GM20000 (cell line): ENCODE measurements at regions not wholly inside any gene's neighbourhood (a gene's known extent, or its start where the extent isn't known, plus 50 kb on each side); places are given as distances from the start of the nearest gene placed in this dataset.

Experiments
- DNase-seq: peaks from one replicate; pipeline ENCODE4 v3.0.0; 2012; ENCODE audit warnings: low spot score
- TF ChIP-seq, protein P1 (sequence below): IDR thresholded peaks from 2 replicates; pipeline ENCODE4 v1.5.1; 2012; ENCODE audit warnings: mild to moderate bottlenecking, control low read depth; ENCODE audit errors: extremely low read depth, missing control alignments

DNA sequence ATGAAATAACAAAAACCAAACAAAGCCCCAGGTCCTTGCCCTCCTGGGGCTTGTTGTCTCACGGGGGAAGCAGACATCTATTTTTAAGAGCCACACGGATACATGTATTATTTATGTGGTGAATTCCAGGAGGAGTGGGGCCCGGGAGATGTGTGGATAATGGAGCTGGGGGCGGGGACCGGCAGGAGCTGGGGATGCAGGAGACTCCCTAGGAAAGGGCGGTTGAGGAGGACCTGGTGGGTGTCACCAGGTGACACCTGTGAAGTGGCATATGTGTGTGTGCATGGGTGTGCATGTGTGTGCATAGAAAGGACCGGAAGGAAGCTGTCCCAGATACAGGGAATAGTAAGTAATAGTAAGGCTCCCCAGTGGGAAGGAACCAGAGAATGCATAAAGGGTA is 148.9 kb downstream of the URI1 start:
- TF ChIP-seq, protein P1, sequence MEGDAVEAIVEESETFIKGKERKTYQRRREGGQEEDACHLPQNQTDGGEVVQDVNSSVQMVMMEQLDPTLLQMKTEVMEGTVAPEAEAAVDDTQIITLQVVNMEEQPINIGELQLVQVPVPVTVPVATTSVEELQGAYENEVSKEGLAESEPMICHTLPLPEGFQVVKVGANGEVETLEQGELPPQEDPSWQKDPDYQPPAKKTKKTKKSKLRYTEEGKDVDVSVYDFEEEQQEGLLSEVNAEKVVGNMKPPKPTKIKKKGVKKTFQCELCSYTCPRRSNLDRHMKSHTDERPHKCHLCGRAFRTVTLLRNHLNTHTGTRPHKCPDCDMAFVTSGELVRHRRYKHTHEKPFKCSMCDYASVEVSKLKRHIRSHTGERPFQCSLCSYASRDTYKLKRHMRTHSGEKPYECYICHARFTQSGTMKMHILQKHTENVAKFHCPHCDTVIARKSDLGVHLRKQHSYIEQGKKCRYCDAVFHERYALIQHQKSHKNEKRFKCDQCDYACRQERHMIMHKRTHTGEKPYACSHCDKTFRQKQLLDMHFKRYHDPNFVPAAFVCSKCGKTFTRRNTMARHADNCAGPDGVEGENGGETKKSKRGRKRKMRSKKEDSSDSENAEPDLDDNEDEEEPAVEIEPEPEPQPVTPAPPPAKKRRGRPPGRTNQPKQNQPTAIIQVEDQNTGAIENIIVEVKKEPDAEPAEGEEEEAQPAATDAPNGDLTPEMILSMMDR, result no peak
- no peak for DNase-seq

DNA sequence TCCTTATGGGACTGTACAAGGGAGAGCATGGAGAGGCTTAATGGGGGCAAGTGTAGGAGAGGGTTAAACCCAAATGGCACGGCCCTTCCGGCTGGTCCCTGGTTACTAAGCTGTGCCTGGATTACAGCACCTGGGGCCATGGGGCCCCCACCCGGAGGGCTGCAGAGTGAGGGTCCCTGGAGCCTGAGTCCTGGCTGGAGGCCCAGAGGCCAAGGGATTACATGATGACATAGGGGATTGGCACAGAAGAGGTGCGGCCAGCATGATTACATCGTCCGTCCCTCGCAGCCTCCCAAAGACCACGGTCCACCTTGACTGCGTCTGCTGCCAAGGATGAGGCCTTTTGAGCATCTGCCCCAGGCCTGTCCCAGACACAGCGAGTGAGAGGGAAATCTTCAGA is 149.4 kb downstream of the URI1 start:
- TF ChIP-seq, protein P1, result no peak
- no peak for DNase-seq

DNA sequence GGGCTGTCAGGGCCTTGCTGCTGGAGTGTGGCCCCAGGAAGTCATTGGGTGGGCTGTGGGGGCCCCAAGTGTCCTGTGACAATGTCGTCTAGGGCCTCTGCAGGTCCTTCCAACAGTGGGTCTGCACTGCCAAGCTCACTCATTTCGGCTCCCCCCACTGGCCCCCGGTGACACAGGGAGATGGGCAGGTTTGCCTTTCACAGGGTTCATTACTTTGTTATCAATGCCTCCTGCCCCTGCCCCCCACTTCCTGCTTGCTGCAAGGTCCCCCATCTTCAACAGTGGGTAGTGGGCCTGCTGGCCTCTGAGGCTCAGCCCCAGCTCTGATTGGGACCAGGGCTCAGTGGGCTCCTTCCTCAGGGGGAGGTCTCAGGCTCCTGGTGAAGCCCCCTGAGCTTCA is 149.8 kb downstream of the URI1 start:
- TF ChIP-seq, protein P1, result no peak
- DNase-seq, result no peak

DNA sequence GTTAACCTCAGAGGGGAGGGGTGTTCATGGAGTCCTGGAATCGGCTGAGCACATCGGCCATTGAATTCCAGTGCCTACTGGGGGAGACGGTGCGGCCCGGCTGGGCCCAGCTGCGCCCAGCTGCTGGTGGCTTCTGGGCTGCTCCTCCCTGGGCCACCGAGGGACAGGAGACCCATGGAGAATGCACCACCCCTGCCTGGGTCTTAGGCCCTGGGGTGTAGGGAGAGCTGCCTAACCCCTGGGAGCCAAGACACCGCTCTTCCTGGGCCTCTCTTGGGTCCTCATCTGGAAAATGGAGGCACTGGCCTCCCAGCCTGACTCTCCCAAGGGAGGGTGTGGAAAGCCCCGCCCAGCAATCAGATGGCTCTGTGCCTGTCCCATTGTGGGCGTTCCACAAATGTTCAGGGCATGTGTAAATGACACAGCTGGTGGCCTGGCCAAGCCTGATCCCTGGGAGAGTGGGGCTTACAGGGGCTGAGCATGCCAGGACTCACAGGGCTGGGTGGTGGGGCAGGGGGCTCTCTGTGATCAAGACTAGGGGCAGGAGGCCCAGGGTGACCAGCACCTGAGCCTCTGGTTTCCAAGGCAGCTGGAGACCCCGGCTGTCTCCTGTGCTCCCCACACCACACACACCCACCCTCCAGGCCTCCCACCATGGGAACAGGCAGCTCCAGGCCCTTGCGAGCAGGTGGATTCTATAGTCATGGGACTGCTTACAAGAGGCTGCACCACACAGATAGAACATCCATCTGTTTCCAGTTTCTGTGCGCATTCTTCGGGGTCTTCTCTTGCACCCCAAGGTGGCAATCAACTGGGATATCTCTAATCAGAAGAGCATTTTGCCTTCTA is 150.9 kb downstream of the URI1 start:
- DNase-seq, result no peak
- TF ChIP-seq, protein P1, result no peak

DNA sequence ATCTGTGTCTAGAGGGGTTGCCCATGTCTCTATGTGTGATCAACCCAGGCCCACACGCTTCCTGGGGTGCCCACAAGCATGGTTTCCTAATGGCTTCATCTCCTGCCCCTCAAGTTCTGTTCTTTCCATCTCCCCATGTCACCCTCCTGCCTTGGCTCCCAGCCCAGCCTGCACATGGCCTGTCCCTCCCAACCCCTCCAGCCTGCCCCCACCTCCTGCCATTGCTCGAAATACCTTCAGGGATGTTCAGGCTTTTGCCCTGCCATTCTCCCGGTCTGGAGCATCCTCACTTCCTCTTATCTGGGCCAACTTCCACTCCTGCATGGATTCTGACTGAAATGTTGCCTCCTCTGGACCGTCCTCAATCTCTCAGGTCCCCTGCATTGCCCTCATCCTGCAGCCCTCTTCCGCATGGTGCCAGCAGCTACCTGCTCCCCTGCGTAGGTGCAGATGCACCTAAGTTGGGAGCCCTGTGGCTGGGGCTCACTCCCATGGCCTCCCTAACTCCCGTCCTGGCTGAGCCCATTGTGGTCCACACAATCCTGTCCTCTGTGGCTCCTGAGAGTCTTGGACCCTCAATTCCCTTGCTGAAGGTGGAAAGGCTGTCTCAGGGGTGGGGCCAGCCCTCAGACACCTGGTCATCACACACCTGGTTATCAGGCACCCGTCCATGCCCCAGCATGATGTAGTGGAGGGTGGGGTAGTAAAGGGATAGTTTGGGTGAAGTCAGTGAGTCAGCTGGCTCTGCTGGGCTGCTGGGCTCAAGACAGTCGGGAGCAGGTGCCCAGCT is 152.1 kb downstream of the URI1 start:
- no peak for DNase-seq
- TF ChIP-seq, protein P1, result no peak

DNA sequence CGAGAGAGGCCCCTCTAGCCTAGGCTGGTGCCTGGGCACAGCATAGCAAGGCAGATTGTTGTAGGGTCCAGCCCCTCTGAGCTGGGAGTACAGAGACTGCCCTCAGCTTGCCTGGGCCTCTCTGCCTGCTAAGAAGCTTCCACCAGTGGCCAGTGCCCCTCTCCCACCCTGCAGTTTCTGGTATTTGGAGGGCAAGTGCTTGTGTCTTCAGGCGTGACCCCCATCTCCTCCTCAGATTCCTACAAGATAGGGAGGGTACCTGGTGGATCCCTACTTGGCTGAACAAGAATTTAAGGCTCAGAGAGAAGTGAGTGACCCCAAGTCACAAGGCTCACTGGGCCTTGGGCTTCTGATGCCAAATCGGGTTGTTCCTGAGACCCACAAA is 152.7 kb downstream of the URI1 start:
- no peak for DNase-seq
- TF ChIP-seq, protein P1, result no peak

DNA sequence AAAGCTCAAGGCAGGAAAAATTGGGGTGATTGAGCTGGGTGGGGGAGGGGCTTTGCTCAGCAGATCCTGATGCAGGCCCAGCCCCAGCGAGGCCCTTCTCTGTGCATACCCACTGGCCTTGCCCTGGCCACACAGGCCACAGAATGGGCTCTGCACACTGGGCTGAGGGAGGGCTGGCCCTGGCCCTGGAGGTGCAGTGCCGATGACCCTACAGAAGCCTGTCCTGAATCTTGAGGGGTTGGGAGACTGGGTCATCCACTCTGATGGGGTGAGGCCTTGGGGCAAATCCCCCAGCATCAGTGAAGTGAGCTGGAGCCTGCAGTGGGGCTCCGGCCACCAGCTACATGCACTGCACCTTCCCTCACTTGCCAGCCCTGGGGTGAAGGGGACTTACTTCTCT is 153.1 kb downstream of the URI1 start:
- DNase-seq, result no peak
- TF ChIP-seq, protein P1, result no peak
